GM12875 (cell line): ENCODE measurements at regions not wholly inside any gene's neighbourhood (a gene's known extent, or its start where the extent isn't known, plus 50 kb on each side); places are given as distances from the start of the nearest gene placed in this dataset.

ENCODE experiments used
- H3K4me3 ChIP-seq: one replicate; pipeline ENCODE4 v1.5.1; 2011; ENCODE audit warnings: low read depth, low read length, control low read depth
- CTCF ChIP-seq: IDR thresholded peaks from 2 replicates; pipeline ENCODE4 v1.5.1; 2011; ENCODE audit warnings: low read depth, mild to moderate bottlenecking, control low read depth, inconsistent platforms, low read length, moderate library complexity, borderline replicate concordance; ENCODE audit not compliant: insufficient read depth

- TF ChIP-seq CTCF: no peak
- no peak overlapping the region for H3K4me3 ChIP-seq
Measured at GRCh38 chr3:101998256-101998926, 149.1 kb downstream of the NFKBIZ start.

GRCh38 chr3:101999177-101999779, 150.0 kb downstream of the NFKBIZ start:
- H3K4me3 ChIP-seq: no peak overlapping the region
- no peak for TF ChIP-seq CTCF

GRCh38 chr3:102000620-102001209, 151.4 kb downstream of the NFKBIZ start:
- no peak overlapping the region for H3K4me3 ChIP-seq
- TF ChIP-seq CTCF: no peak

GRCh38 chr3:102002056-102002455, 152.7 kb downstream of the NFKBIZ start:
- TF ChIP-seq CTCF: no peak
- H3K4me3 ChIP-seq: no peak overlapping the region

- H3K4me3 ChIP-seq: no peak overlapping the region
- no peak for TF ChIP-seq CTCF
Measured at GRCh38 chr3:102004561-102004960, 155.2 kb downstream of the NFKBIZ start.

- no peak for TF ChIP-seq CTCF
- no peak overlapping the region for H3K4me3 ChIP-seq
Measured at GRCh38 chr3:102005551-102005950, 156.2 kb downstream of the NFKBIZ start.
